Osteoblast (primary cell): ENCODE measurements at regions not wholly inside any gene's neighbourhood (a gene's known extent, or its start where the extent isn't known, plus 50 kb on each side); places are given as distances from the start of the nearest gene placed in this dataset.

Experiments used
- DNase-seq: peaks from one replicate; pipeline ENCODE4 v3.0.0; 2011; ENCODE audit warnings: low spot score, mixed read lengths; ENCODE audit not compliant: insufficient read length; ENCODE audit errors: missing footprints
- H2AFZ ChIP-seq: 2 replicates; pipeline ENCODE4 v1.6.0; 2011; ENCODE audit warnings: mild to moderate bottlenecking, low read length
- H3K27ac ChIP-seq: 2 replicates; pipeline ENCODE4 v1.5.1; 2011; ENCODE audit warnings: mild to moderate bottlenecking, low read depth, low read length, moderate library complexity
- H3K27me3 ChIP-seq: 2 replicates; pipeline ENCODE4 v1.6.0; 2012; ENCODE audit warnings: mild to moderate bottlenecking, control low read depth, inconsistent platforms, low read length, moderate library complexity; ENCODE audit not compliant: insufficient read depth
- H3K36me3 ChIP-seq: 2 replicates; pipeline ENCODE4 v1.5.1; 2011; ENCODE audit warnings: mild to moderate bottlenecking, low read length, control low read depth, moderate library complexity; ENCODE audit not compliant: insufficient read depth
- H3K4me1 ChIP-seq: 2 replicates; pipeline ENCODE4 v1.5.1; 2011; ENCODE audit warnings: mild to moderate bottlenecking, low read length, control low read depth, moderate library complexity; ENCODE audit not compliant: insufficient read depth
- H3K4me2 ChIP-seq: 2 replicates; pipeline ENCODE4 v1.6.0; 2011; ENCODE audit warnings: mild to moderate bottlenecking, low read length; ENCODE audit not compliant: insufficient read depth
- H3K4me3 ChIP-seq: fragments of 200-600 bp; sonication (generic); 3 replicates; pipeline ENCODE4 v1.5.1; 2012; ENCODE audit warnings: mild to moderate bottlenecking, low read length, inconsistent platforms; ENCODE audit not compliant: insufficient read depth
- H3K79me2 ChIP-seq: 2 replicates; pipeline ENCODE4 v1.6.0; 2012; ENCODE audit warnings: mild to moderate bottlenecking, low read length, control low read depth, inconsistent platforms; ENCODE audit not compliant: insufficient read depth
- H3K9me3 ChIP-seq: 2 replicates; pipeline ENCODE4 v1.5.1; 2011; ENCODE audit warnings: low read depth, low read length, control low read depth
- H4K20me1 ChIP-seq: 2 replicates; pipeline ENCODE4 v1.6.0; 2012; ENCODE audit warnings: mild to moderate bottlenecking, low read length, control low read depth; ENCODE audit not compliant: insufficient read depth
- CTCF ChIP-seq: IDR thresholded peaks from 2 replicates; pipeline ENCODE4 v1.5.1; 2011; ENCODE audit warnings: mild to moderate bottlenecking, low read depth, low read length, moderate library complexity; ENCODE audit errors: extremely low read depth

GRCh38 chr5:86890375-86890774, 272.6 kb downstream of the COX7C start:
- no peak for TF ChIP-seq CTCF
- Histone ChIP-seq H4K20me1 (no peaks in the 10 kb centered on the region), H3K4me3 (no peak overlapping the region), H3K79me2 (no peaks in the 10 kb centered on the region), H3K27ac (no peak overlapping the region), H3K4me1 (no peaks in the 10 kb centered on the region), H3K36me3 (no peaks in the 10 kb centered on the region), H3K9me3 (no peaks in the 10 kb centered on the region), H2AFZ (no peak overlapping the region), H3K4me2 (no peak overlapping the region), H3K27me3 (no peaks in the 10 kb centered on the region)
- no peak for DNase-seq

- no peaks in the 10 kb centered on the region for H4K20me1 ChIP-seq
- H3K4me2 ChIP-seq: no peak overlapping the region
- no peak overlapping the region for H3K4me3 ChIP-seq
- H3K36me3 ChIP-seq: no peaks in the 10 kb centered on the region
- no peaks in the 10 kb centered on the region for H3K4me1 ChIP-seq
- no peaks in the 10 kb centered on the region for H3K79me2 ChIP-seq
- H3K27me3 ChIP-seq: no peaks in the 10 kb centered on the region
- no peak overlapping the region for H3K27ac ChIP-seq
- no peak for DNase-seq
- no peaks in the 10 kb centered on the region for H3K9me3 ChIP-seq
- H2AFZ ChIP-seq: no peak overlapping the region
- TF ChIP-seq CTCF: no peak
Measured at GRCh38 chr5:86894056-86894455, 276.3 kb downstream of the COX7C start.

GRCh38 chr5:86896916-86897315, 279.2 kb downstream of the COX7C start:
- H2AFZ ChIP-seq: no peak overlapping the region
- no peaks in the 10 kb centered on the region for H4K20me1 ChIP-seq
- H3K79me2 ChIP-seq: no peaks in the 10 kb centered on the region
- H3K9me3 ChIP-seq: no peaks in the 10 kb centered on the region
- no peaks in the 10 kb centered on the region for H3K4me1 ChIP-seq
- H3K27ac ChIP-seq: no peak overlapping the region
- no peak overlapping the region for H3K4me2 ChIP-seq
- TF ChIP-seq CTCF: no peak
- H3K36me3 ChIP-seq: no peaks in the 10 kb centered on the region
- H3K4me3 ChIP-seq: no peak overlapping the region
- H3K27me3 ChIP-seq: no peaks in the 10 kb centered on the region
- no peak for DNase-seq

- no peaks in the 10 kb centered on the region for H3K27me3 ChIP-seq
- H4K20me1 ChIP-seq: no peaks in the 10 kb centered on the region
- H3K4me3 ChIP-seq: no peak overlapping the region
- peak overlapping the region; percentile 58 for H3K4me2 ChIP-seq
- no peak for TF ChIP-seq CTCF
- no peaks in the 10 kb centered on the region for H3K9me3 ChIP-seq
- peaks cover 16% of the 10 kb centered on the region for H3K4me1 ChIP-seq
- no peaks in the 10 kb centered on the region for H3K36me3 ChIP-seq
- H2AFZ ChIP-seq: no peak overlapping the region
- no peaks in the 10 kb centered on the region for H3K79me2 ChIP-seq
- no peak for DNase-seq
- H3K27ac ChIP-seq: peak overlapping the region; percentile 5
Measured at GRCh38 chr5:86909418-86910295, 291.9 kb downstream of the COX7C start.
